HG02571 (cell line): ENCODE measurements at regions not wholly inside any gene's neighbourhood (a gene's known extent, or its start where the extent isn't known, plus 50 kb on each side); places are given as distances from the start of the nearest gene placed in this dataset.
"Not testable (repeated sequence)": the region's sequence is repeated elsewhere in the genome, so short reads cannot be mapped to it uniquely, and the experiment has no call there.

Source experiments
- ATAC-seq: cut with Tn5 transposase; IDR thresholded peaks from one replicate; pipeline ENCODE4 v1.9.1; 2021; ENCODE audit warnings: mild to moderate bottlenecking, moderate library complexity; ENCODE audit not compliant: unreplicated experiment

GRCh38 chr2:129191530-129191929 lies 787.9 kb upstream of the RAB6C start:
- ATAC-seq = no peak

GRCh38 chr2:129192117-129192516 lies 787.3 kb upstream of the RAB6C start:
- ATAC-seq = no peak

GRCh38 chr2:129192841-129193253 lies 786.6 kb upstream of the RAB6C start:
- ATAC-seq = no peak

- ATAC-seq = no peak
Observed at GRCh38 chr2:129193961-129194360, 785.5 kb upstream of the RAB6C start.

- no peak for ATAC-seq
Observed at GRCh38 chr2:129199501-129199900, 780.0 kb upstream of the RAB6C start.

GRCh38 chr2:129201696-129202095 lies 777.8 kb upstream of the RAB6C start:
- no peak for ATAC-seq

- ATAC-seq = no peak
Observed at GRCh38 chr2:129203331-129203730, 776.1 kb upstream of the RAB6C start.

GRCh38 chr2:129204581-129204980 lies 774.9 kb upstream of the RAB6C start:
- ATAC-seq = not testable (repeated sequence)

- ATAC-seq = no peak
Observed at GRCh38 chr2:129205176-129205575, 774.3 kb upstream of the RAB6C start.

- no peak for ATAC-seq
Observed at GRCh38 chr2:129205766-129206165, 773.7 kb upstream of the RAB6C start.

- no peak for ATAC-seq
Observed at GRCh38 chr2:129212299-129212958, 767.0 kb upstream of the RAB6C start.

GRCh38 chr2:129224022-129224421 lies 755.4 kb upstream of the RAB6C start:
- no peak for ATAC-seq

- ATAC-seq = no peak
Observed at GRCh38 chr2:129224486-129224885, 755.0 kb upstream of the RAB6C start.

- ATAC-seq = no peak
Observed at GRCh38 chr2:129229196-129229595, 750.3 kb upstream of the RAB6C start.

GRCh38 chr2:129229830-129230441 lies 749.5 kb upstream of the RAB6C start:
- no peak for ATAC-seq

- ATAC-seq = no peak
Observed at GRCh38 chr2:129231924-129232323, 747.5 kb upstream of the RAB6C start.

- no peak for ATAC-seq
Observed at GRCh38 chr2:129233166-129233565, 746.3 kb upstream of the RAB6C start.

GRCh38 chr2:129233751-129234406 lies 745.6 kb upstream of the RAB6C start:
- ATAC-seq = no peak

GRCh38 chr2:129236601-129237000 lies 742.9 kb upstream of the RAB6C start:
- no peak for ATAC-seq

- no peak for ATAC-seq
Observed at GRCh38 chr2:129237966-129238725, 741.3 kb upstream of the RAB6C start.

GRCh38 chr2:129239141-129239540 lies 740.3 kb upstream of the RAB6C start:
- ATAC-seq = no peak

GRCh38 chr2:129240061-129240460 lies 739.4 kb upstream of the RAB6C start:
- no peak for ATAC-seq
